ENCODE measurements at regions not wholly inside any gene's neighbourhood (a gene's known extent, or its start where the extent isn't known, plus 50 kb on each side); places are given as distances from the start of the nearest gene placed in this dataset.

DNA sequence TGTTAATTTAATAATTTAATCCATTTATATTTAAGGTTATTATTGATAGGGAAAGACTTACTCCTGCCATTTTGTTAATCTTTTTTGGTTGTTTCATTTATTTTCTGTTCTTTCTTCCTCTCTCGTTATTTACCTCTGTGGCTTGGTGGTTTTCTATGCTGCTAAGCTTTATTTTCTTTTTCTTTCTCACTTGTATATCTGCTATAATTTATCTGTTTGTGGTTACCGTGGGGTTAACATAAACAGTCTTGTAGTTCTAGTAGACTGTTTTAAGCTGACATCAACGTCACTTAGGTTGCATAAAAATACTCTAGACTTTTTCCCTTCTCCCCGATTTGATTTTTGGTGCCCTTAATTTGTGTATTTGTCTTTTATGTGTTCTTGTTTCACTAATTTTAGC is 381.3 kb upstream of the SPTLC3 start:
- TF ChIP-seq POLR2A (IDR thresholded peaks at IDR 0.05; ENCODE audit: low read length) = no peak
- TF ChIP-seq GATA1 (IDR thresholded peaks at IDR 0.05; ENCODE audit: low read depth, low read length) = no peak
